Panc1 (cell line): ENCODE measurements at regions not wholly inside any gene's neighbourhood (a gene's known extent, or its start where the extent isn't known, plus 50 kb on each side); places are given as distances from the start of the nearest gene placed in this dataset.

Experiments used
- ATAC-seq: fragments of 200-7000 bp; cut with Tn5 transposase; 2 replicates; pipeline ENCODE4 v1.9.1; 2020; ENCODE audit warnings: mild to moderate bottlenecking, moderate library complexity
- BruUV-seq: library from RNA; stranded (reverse); fragments of 400-500 nt; replicated peaks from 2 replicates; lab custom pipeline; 2021; lab: Mats Ljungman, UMichigan
- CTCF ChIA-PET: fragments of 300-600 bp; sonication (Branson Sonifier 250); formaldehyde crosslinking; loops from one replicate; lab custom pipeline; 2022; ENCODE audit warnings: antibody characterized with exemption; lab: Charles Lee
- POLR2A ChIA-PET: fragments of 300-600 bp; sonication (Branson Sonifier 250); formaldehyde crosslinking; loops from one replicate; lab custom pipeline; 2022; ENCODE audit warnings: antibody characterized with exemption; lab: Charles Lee
- DNase-seq: peaks from one replicate; pipeline ENCODE4 v3.0.0-alpha.2; 2010; ENCODE audit warnings: low read depth, low spot score
- H3K27ac ChIP-seq: 2 replicates; pipeline ENCODE4 v1.5.1; 2011; ENCODE audit warnings: mild to moderate bottlenecking, low read length, inconsistent platforms
- H3K27me3 ChIP-seq: fragments of 200-500 bp; sonication (Bioruptor generic); 2 replicates; pipeline ENCODE4 v1.6.0; 2014; ENCODE audit warnings: low read length, inconsistent platforms; ENCODE audit not compliant: control insufficient read depth, insufficient read depth
- H3K36me3 ChIP-seq: fragments of 200-500 bp; sonication (Bioruptor generic); 2 replicates; pipeline ENCODE4 v1.5.1; 2014; ENCODE audit warnings: inconsistent platforms, mild to moderate bottlenecking, low read length, moderate library complexity; ENCODE audit not compliant: control insufficient read depth, insufficient read depth
- H3K4me1 ChIP-seq: 2 replicates; pipeline ENCODE4 v1.5.1; 2011; ENCODE audit warnings: inconsistent platforms, mild to moderate bottlenecking, low read length, moderate library complexity; ENCODE audit not compliant: control insufficient read depth, insufficient read depth
- H3K4me3 ChIP-seq, 2 experiments: 2 replicates each; pipeline ENCODE4 v1.5.1; 2011 to 2012; ENCODE audit warnings: low read depth in 2 of 2, low read length in 2 of 2, mild to moderate bottlenecking in 2 of 2, inconsistent platforms in 1 of 2, moderate library complexity in 1 of 2
- H3K9me3 ChIP-seq: fragments of 200-500 bp; sonication (Bioruptor generic); 2 replicates; pipeline ENCODE4 v1.5.1; 2014; ENCODE audit warnings: low read depth, mild to moderate bottlenecking, inconsistent platforms, low read length, moderate library complexity; ENCODE audit not compliant: control insufficient read depth, insufficient read depth
- POLR2AphosphoS5 ChIP-seq: IDR thresholded peaks from 2 replicates; pipeline ENCODE4 v1.6.1; 2012; ENCODE audit warnings: mild to moderate bottlenecking, low read depth, low read length, moderate library complexity
- SIN3A ChIP-seq: IDR thresholded peaks from 2 replicates; pipeline ENCODE4 v1.6.1; 2012; ENCODE audit warnings: low read depth, mild to moderate bottlenecking, low read length, moderate library complexity, borderline replicate concordance; ENCODE audit not compliant: insufficient read depth
- TCF7L2 ChIP-seq: IDR thresholded peaks from 2 replicates; pipeline ENCODE4 v1.6.1; 2011; ENCODE audit warnings: mild to moderate bottlenecking, low read depth, low read length, inconsistent platforms
- in situ Hi-C: cut with HindIII; loops from 2 replicates; pipeline ENCODE4 v1.10.0; 2016; ENCODE audit warnings: low sequenced_read_pairs, low pct_unique_long_range_greater_than_20kb
- intact Hi-C: fragments of 100-400 bp; cut with micrococcal nuclease; formaldehyde crosslinking; loops from one replicate; pipeline ENCODE4 v1.10.0; 2022; ENCODE audit not compliant: unreplicated experiment
- TF ChIP-seq, protein P1 (sequence below): fragments of 450-650 bp; IDR thresholded peaks from 2 replicates; pipeline ENCODE4 v1.5.1; 2017; ENCODE audit warnings: mild to moderate bottlenecking
- TF ChIP-seq, protein P2 (sequence below), 2 experiments: IDR thresholded peaks; 2 replicates each; pipeline ENCODE4 v1.6.1; 2011 to 2012; ENCODE audit warnings: low read depth in 2 of 2, control low read depth in 1 of 2, low read length in 1 of 2, mild to moderate bottlenecking in 1 of 2, moderate library complexity in 1 of 2; ENCODE audit not compliant: insufficient read depth in 1 of 2

DNA sequence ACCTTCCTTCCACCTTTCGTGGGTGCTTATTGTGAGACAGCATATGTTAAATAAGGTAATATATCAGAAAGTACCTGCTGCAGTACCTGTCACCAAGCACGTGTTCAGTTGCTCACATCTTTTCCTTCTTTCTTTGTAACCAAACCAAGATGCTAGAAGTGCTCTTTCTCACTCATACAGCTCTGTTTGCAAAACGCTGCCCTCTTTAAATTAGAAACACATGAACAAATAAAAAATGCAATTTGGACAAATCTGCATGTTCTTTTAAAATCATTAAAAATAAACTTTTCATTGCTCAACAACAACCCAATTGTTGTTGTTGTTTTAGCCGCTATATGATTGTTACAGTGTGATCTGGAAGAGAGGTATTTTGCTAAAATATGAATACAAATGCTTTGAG is 193.5 kb upstream of the ZBTB20 start:
- no peaks in the 10 kb centered on the region for H3K27me3 ChIP-seq
- no TSS peak for BruUV-seq
- no peaks in the 10 kb centered on the region for H3K9me3 ChIP-seq
- POLR2A ChIA-PET, result no interaction called here
- in situ Hi-C loops, result no loop called here
- H3K36me3 ChIP-seq, result no peaks in the 10 kb centered on the region
- CTCF ChIA-PET, result no interaction called here
- no peak overlapping the region for H3K4me3 ChIP-seq
- intact Hi-C loops, result no loop called here
- TF ChIP-seq, protein P1, sequence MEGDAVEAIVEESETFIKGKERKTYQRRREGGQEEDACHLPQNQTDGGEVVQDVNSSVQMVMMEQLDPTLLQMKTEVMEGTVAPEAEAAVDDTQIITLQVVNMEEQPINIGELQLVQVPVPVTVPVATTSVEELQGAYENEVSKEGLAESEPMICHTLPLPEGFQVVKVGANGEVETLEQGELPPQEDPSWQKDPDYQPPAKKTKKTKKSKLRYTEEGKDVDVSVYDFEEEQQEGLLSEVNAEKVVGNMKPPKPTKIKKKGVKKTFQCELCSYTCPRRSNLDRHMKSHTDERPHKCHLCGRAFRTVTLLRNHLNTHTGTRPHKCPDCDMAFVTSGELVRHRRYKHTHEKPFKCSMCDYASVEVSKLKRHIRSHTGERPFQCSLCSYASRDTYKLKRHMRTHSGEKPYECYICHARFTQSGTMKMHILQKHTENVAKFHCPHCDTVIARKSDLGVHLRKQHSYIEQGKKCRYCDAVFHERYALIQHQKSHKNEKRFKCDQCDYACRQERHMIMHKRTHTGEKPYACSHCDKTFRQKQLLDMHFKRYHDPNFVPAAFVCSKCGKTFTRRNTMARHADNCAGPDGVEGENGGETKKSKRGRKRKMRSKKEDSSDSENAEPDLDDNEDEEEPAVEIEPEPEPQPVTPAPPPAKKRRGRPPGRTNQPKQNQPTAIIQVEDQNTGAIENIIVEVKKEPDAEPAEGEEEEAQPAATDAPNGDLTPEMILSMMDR, result no peak
- TF ChIP-seq POLR2AphosphoS5 (no peak), SIN3A (no peak), TCF7L2 (no peak)
- TF ChIP-seq, protein P2, sequence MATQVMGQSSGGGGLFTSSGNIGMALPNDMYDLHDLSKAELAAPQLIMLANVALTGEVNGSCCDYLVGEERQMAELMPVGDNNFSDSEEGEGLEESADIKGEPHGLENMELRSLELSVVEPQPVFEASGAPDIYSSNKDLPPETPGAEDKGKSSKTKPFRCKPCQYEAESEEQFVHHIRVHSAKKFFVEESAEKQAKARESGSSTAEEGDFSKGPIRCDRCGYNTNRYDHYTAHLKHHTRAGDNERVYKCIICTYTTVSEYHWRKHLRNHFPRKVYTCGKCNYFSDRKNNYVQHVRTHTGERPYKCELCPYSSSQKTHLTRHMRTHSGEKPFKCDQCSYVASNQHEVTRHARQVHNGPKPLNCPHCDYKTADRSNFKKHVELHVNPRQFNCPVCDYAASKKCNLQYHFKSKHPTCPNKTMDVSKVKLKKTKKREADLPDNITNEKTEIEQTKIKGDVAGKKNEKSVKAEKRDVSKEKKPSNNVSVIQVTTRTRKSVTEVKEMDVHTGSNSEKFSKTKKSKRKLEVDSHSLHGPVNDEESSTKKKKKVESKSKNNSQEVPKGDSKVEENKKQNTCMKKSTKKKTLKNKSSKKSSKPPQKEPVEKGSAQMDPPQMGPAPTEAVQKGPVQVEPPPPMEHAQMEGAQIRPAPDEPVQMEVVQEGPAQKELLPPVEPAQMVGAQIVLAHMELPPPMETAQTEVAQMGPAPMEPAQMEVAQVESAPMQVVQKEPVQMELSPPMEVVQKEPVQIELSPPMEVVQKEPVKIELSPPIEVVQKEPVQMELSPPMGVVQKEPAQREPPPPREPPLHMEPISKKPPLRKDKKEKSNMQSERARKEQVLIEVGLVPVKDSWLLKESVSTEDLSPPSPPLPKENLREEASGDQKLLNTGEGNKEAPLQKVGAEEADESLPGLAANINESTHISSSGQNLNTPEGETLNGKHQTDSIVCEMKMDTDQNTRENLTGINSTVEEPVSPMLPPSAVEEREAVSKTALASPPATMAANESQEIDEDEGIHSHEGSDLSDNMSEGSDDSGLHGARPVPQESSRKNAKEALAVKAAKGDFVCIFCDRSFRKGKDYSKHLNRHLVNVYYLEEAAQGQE (IDR thresholded peaks at IDR 0.05; ENCODE audit: insufficient read depth in 1 of 2, low read depth in 2 of 2, low read length in 1 of 2), result no peak
- no peak for ATAC-seq
- H3K27ac ChIP-seq, result no peak overlapping the region
- H3K4me1 ChIP-seq, result no peaks in the 10 kb centered on the region
- DNase-seq, result no peak

DNA sequence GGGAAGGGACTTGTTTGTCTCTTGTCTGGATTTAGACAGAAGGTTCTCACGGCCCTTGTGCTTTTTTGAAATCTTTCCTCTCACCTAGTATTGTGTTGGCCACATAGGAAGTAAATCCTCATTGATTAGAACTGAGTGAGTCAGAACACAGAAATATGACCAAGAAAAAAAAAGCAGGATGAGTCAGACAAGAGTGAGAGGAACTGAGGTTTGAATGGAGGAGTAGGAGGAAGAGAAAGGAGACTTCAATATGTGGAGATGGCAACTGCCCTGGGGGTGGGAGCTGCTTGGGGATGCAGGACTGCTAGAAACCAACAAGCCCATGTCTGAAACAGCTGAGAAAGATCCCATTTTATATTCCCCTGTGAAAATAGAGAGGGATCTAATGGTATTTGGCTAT is 194.1 kb upstream of the ZBTB20 start:
- ChIA-PET CTCF (no interaction called here), POLR2A (no interaction called here)
- no peaks in the 10 kb centered on the region for H3K4me1 ChIP-seq
- H3K27me3 ChIP-seq, result no peaks in the 10 kb centered on the region
- no peak overlapping the region for H3K27ac ChIP-seq
- TF ChIP-seq TCF7L2 (no peak), SIN3A (no peak), POLR2AphosphoS5 (no peak)
- TF ChIP-seq, protein P2 (IDR thresholded peaks at IDR 0.05; ENCODE audit: insufficient read depth in 1 of 2, low read depth in 2 of 2, low read length in 1 of 2), result no peak
- TF ChIP-seq, protein P1, result no peak
- intact Hi-C loops, result no loop called here
- DNase-seq, result no peak
- no peaks in the 10 kb centered on the region for H3K36me3 ChIP-seq
- BruUV-seq, result no TSS peak
- H3K9me3 ChIP-seq, result no peaks in the 10 kb centered on the region
- in situ Hi-C loops, result no loop called here
- H3K4me3 ChIP-seq, result no peak overlapping the region
- no peak for ATAC-seq
